ENCODE measurements at regions not wholly inside any gene's neighbourhood (a gene's known extent, or its start where the extent isn't known, plus 50 kb on each side); places are given as distances from the start of the nearest gene placed in this dataset.
A peak's percentile ranks its signal among the peaks of the same experiment; 100 is the strongest.

- Histone ChIP-seq H3K9me3 (no peaks in the 10 kb centered on the region), H3K36me3 (no peaks in the 10 kb centered on the region), H3K27ac (no peak overlapping the region), H3K27me3 (no peaks in the 10 kb centered on the region), H3K4me1 (no peaks in the 10 kb centered on the region), H3K4me3 (no peak overlapping the region)
- TF ChIP-seq CTCF (IDR thresholded peaks at IDR 0.05) = no peak
- no peak for ATAC-seq
- no peak for DNase-seq
- intact Hi-C loops (cut with DNase I) = no loop called here
These were observed 142.8 kb downstream of the CD8B2 start for GRCh38 chr2:106629981-106630380.

GRCh38 chr2:106631281-106631680, 144.1 kb downstream of the CD8B2 start:
- H3K36me3 ChIP-seq = no peaks in the 10 kb centered on the region
- DNase-seq = no peak
- no peaks in the 10 kb centered on the region for H3K27me3 ChIP-seq
- intact Hi-C loops (cut with DNase I) = no loop called here
- H3K27ac ChIP-seq = no peak overlapping the region
- no peak for TF ChIP-seq CTCF (IDR thresholded peaks at IDR 0.05)
- H3K4me3 ChIP-seq = no peak overlapping the region
- H3K9me3 ChIP-seq = no peaks in the 10 kb centered on the region
- no peak for ATAC-seq
- no peaks in the 10 kb centered on the region for H3K4me1 ChIP-seq

- no peaks in the 10 kb centered on the region for H3K4me1 ChIP-seq
- TF ChIP-seq CTCF (IDR thresholded peaks at IDR 0.05) = peak; percentile 42
- DNase-seq (no peak), ATAC-seq (no peak)
- no peak overlapping the region for H3K27ac ChIP-seq
- H3K4me3 ChIP-seq = no peak overlapping the region
- H3K36me3 ChIP-seq = no peaks in the 10 kb centered on the region
- intact Hi-C loops (cut with DNase I) = no loop called here
- no peaks in the 10 kb centered on the region for H3K27me3 ChIP-seq
- H3K9me3 ChIP-seq = no peaks in the 10 kb centered on the region
These were observed 150.9 kb downstream of the CD8B2 start for GRCh38 chr2:106638043-106638442.

- Histone ChIP-seq H3K36me3 (no peaks in the 10 kb centered on the region), H3K27ac (no peak overlapping the region), H3K9me3 (no peaks in the 10 kb centered on the region), H3K4me1 (no peaks in the 10 kb centered on the region), H3K4me3 (no peak overlapping the region), H3K27me3 (no peaks in the 10 kb centered on the region)
- DNase-seq = no peak
- no peak for TF ChIP-seq CTCF (IDR thresholded peaks at IDR 0.05)
- ATAC-seq = no peak
- intact Hi-C loops (cut with DNase I) = no loop called here
These were observed 151.4 kb downstream of the CD8B2 start for GRCh38 chr2:106638580-106638979.

GRCh38 chr2:106642679-106643078, 155.5 kb downstream of the CD8B2 start:
- Histone ChIP-seq H3K36me3 (no peaks in the 10 kb centered on the region), H3K27me3 (no peaks in the 10 kb centered on the region), H3K27ac (no peak overlapping the region), H3K4me1 (no peaks in the 10 kb centered on the region), H3K9me3 (no peaks in the 10 kb centered on the region), H3K4me3 (no peak overlapping the region)
- ATAC-seq (no peak), DNase-seq (no peak)
- intact Hi-C loops (cut with DNase I) = no loop called here
- TF ChIP-seq CTCF (IDR thresholded peaks at IDR 0.05) = no peak

- H3K36me3 ChIP-seq = no peaks in the 10 kb centered on the region
- TF ChIP-seq CTCF (IDR thresholded peaks at IDR 0.05) = no peak
- DNase-seq (no peak), ATAC-seq (no peak)
- no peaks in the 10 kb centered on the region for H3K9me3 ChIP-seq
- intact Hi-C loops (cut with DNase I) = no loop called here
- H3K27ac ChIP-seq = no peak overlapping the region
- no peaks in the 10 kb centered on the region for H3K27me3 ChIP-seq
- no peaks in the 10 kb centered on the region for H3K4me1 ChIP-seq
- no peak overlapping the region for H3K4me3 ChIP-seq
These were observed 157.5 kb downstream of the CD8B2 start for GRCh38 chr2:106644623-106645022.
